ENCODE measurements at regions not wholly inside any gene's neighbourhood (a gene's known extent, or its start where the extent isn't known, plus 50 kb on each side); places are given as distances from the start of the nearest gene placed in this dataset.

- H3K79me2 ChIP-seq, result no peaks in the 10 kb centered on the region
- no peaks in the 10 kb centered on the region for H3K36me3 ChIP-seq (ENCODE audit: control insufficient read depth, insufficient read depth, low read length)
- TF ChIP-seq CTCF (IDR thresholded peaks at IDR 0.05), result no peak
- no peak overlapping the region for H2AFZ ChIP-seq
- H3K27me3 ChIP-seq (ENCODE audit: control insufficient read depth, insufficient read depth, low read length), result no peaks in the 10 kb centered on the region
- H3K27ac ChIP-seq, result no peak overlapping the region
- no peaks in the 10 kb centered on the region for H3K9me3 ChIP-seq (ENCODE audit: control insufficient read depth, low read length)
- no peak overlapping the region for H3K4me2 ChIP-seq (ENCODE audit: low read length)
- no peaks in the 10 kb centered on the region for H3K4me1 ChIP-seq
- H3K4me3 ChIP-seq (ENCODE audit: low read depth, low read length), result no peak overlapping the region
- no peak overlapping the region for H3K9ac ChIP-seq
Measured at GRCh38 chr16:80038566-80038965, 438.0 kb upstream of the MAF start.

DNA sequence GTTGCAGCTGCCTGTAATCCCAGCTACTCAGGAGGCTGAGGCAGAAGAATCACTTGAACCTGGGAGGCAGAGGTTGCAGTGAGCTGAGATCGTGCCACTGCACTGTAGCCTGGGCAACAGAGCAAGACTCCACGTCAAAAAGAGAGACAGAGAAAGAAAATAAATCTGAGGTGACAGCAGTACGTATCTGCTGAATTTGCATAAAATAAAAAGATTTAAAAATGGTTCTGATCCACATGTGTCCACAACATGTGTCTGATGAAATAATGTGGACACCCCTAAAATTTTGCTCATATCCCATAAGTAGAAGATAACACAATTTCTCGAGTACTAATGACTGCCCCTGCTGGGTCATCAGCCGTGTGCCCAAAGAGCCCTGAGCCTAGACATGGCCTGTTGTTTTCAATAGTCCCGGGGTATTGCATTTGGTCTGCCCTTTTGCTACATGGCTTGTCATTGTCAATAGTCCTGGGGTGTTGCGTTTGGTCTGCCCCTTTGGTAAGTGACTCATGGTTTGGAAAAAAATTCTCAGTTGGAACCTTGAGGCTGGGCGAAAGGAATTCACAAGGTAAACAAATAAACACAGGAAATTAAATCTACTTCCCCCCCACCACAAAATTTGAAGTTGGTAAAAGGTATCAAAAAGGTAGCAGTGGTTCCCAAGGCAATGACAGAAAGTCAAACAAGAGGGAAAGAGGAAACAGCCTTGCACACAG lies 434.6 kb upstream of the MAF start:
- Histone ChIP-seq H3K4me1 (no peaks in the 10 kb centered on the region), H3K27ac (no peak overlapping the region), H3K9ac (no peak overlapping the region), H2AFZ (no peak overlapping the region), H3K9me3 (ENCODE audit: control insufficient read depth, low read length) (no peaks in the 10 kb centered on the region), H3K79me2 (no peaks in the 10 kb centered on the region), H3K27me3 (ENCODE audit: control insufficient read depth, insufficient read depth, low read length) (no peaks in the 10 kb centered on the region), H3K4me2 (ENCODE audit: low read length) (no peak overlapping the region), H3K4me3 (ENCODE audit: low read depth, low read length) (no peak overlapping the region), H3K36me3 (ENCODE audit: control insufficient read depth, insufficient read depth, low read length) (no peaks in the 10 kb centered on the region)
- no peak for TF ChIP-seq CTCF (IDR thresholded peaks at IDR 0.05)

DNA sequence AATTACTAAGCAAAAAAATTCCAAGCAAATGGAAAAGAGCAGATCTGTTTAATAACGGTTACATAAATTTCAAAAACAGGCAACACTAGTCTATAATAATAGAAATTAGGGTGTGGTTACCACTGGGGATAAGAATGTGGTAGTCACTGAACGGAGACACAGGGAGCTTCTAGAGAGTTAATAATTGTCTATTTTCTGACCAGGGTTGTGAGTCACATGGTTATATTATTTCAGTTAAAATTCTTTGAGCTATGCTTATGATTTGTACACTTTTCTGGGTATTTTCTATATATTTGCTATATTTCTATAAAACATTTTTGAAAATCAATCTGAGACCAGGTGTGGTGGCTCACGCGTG lies 433.9 kb upstream of the MAF start:
- Histone ChIP-seq H3K9me3 (ENCODE audit: control insufficient read depth, low read length) (no peaks in the 10 kb centered on the region), H3K4me3 (ENCODE audit: low read depth, low read length) (no peak overlapping the region), H3K4me2 (ENCODE audit: low read length) (no peak overlapping the region), H3K36me3 (ENCODE audit: control insufficient read depth, insufficient read depth, low read length) (no peaks in the 10 kb centered on the region), H3K27me3 (ENCODE audit: control insufficient read depth, insufficient read depth, low read length) (no peaks in the 10 kb centered on the region), H2AFZ (no peak overlapping the region), H3K4me1 (no peaks in the 10 kb centered on the region), H3K9ac (no peak overlapping the region), H3K27ac (no peak overlapping the region), H3K79me2 (no peaks in the 10 kb centered on the region)
- no peak for TF ChIP-seq CTCF (IDR thresholded peaks at IDR 0.05)

- H3K4me1 ChIP-seq, result no peaks in the 10 kb centered on the region
- no peaks in the 10 kb centered on the region for H3K36me3 ChIP-seq (ENCODE audit: control insufficient read depth, insufficient read depth, low read length)
- no peak overlapping the region for H3K4me3 ChIP-seq (ENCODE audit: low read depth, low read length)
- no peaks in the 10 kb centered on the region for H3K9me3 ChIP-seq (ENCODE audit: control insufficient read depth, low read length)
- TF ChIP-seq CTCF (IDR thresholded peaks at IDR 0.05), result no peak
- H3K79me2 ChIP-seq, result no peaks in the 10 kb centered on the region
- H3K9ac ChIP-seq, result no peak overlapping the region
- no peak overlapping the region for H3K27ac ChIP-seq
- H3K27me3 ChIP-seq (ENCODE audit: control insufficient read depth, insufficient read depth, low read length), result no peaks in the 10 kb centered on the region
- H3K4me2 ChIP-seq (ENCODE audit: low read length), result no peak overlapping the region
- no peak overlapping the region for H2AFZ ChIP-seq
Measured at GRCh38 chr16:80033783-80034468, 433.4 kb upstream of the MAF start.

All from parathyroid adenoma (tissue), 2 donors.